ENCODE measurements at regions not wholly inside any gene's neighbourhood (a gene's known extent, or its start where the extent isn't known, plus 50 kb on each side); places are given as distances from the start of the nearest gene placed in this dataset.

GRCh38 chr2:66821168-66821567 is 386.2 kb downstream of the MEIS1 start:
- in situ Hi-C loops (cut with HindIII; ENCODE audit: low pct_ligation_motif_present, low sequenced_read_pairs) = no loop called here
- TF ChIP-seq CTCF (IDR thresholded peaks at IDR 0.05; ENCODE audit: low read depth, low read length, missing control alignments) = no peak
- no peaks in the 10 kb centered on the region for H3K27me3 ChIP-seq (replicated peaks)
- no peak overlapping the region for H3K27ac ChIP-seq
- no peak overlapping the region for H3K4me3 ChIP-seq (ENCODE audit: low read depth, low read length)
- H3K36me3 ChIP-seq (replicated peaks) = no peaks in the 10 kb centered on the region
- no peak for DNase-seq

GRCh38 chr2:66822186-66822585 is 387.3 kb downstream of the MEIS1 start:
- in situ Hi-C loops (cut with HindIII; ENCODE audit: low pct_ligation_motif_present, low sequenced_read_pairs) = no loop called here
- DNase-seq = no peak
- H3K4me3 ChIP-seq (ENCODE audit: low read depth, low read length) = no peak overlapping the region
- no peak overlapping the region for H3K27ac ChIP-seq
- TF ChIP-seq CTCF (IDR thresholded peaks at IDR 0.05; ENCODE audit: low read depth, low read length, missing control alignments) = no peak
- H3K27me3 ChIP-seq (replicated peaks) = no peaks in the 10 kb centered on the region
- no peaks in the 10 kb centered on the region for H3K36me3 ChIP-seq (replicated peaks)

- in situ Hi-C loops (cut with HindIII; ENCODE audit: low pct_ligation_motif_present, low sequenced_read_pairs) = no loop called here
These were observed 390.0 kb downstream of the MEIS1 start for GRCh38 chr2:66824926-66825325.

GRCh38 chr2:66827851-66828250 is 392.9 kb downstream of the MEIS1 start:
- H3K27me3 ChIP-seq (replicated peaks) = no peaks in the 10 kb centered on the region
- in situ Hi-C loops (cut with HindIII; ENCODE audit: low pct_ligation_motif_present, low sequenced_read_pairs) = no loop called here
- no peak for TF ChIP-seq CTCF (IDR thresholded peaks at IDR 0.05; ENCODE audit: low read depth, low read length, missing control alignments)
- no peak overlapping the region for H3K27ac ChIP-seq
- DNase-seq = no peak
- H3K4me3 ChIP-seq (ENCODE audit: low read depth, low read length) = no peak overlapping the region
- no peaks in the 10 kb centered on the region for H3K36me3 ChIP-seq (replicated peaks)

More at GRCh38 chr2:66824926-66825325, 390.0 kb downstream of the MEIS1 start:
- no peak overlapping the region for H3K27ac ChIP-seq
- TF ChIP-seq CTCF (IDR thresholded peaks at IDR 0.05; ENCODE audit: low read depth, low read length, missing control alignments) = no peak
- no peaks in the 10 kb centered on the region for H3K36me3 ChIP-seq (replicated peaks)
- H3K4me3 ChIP-seq (ENCODE audit: low read depth, low read length) = no peak overlapping the region
- no peak for DNase-seq
- H3K27me3 ChIP-seq (replicated peaks) = no peaks in the 10 kb centered on the region

- no peak overlapping the region for H3K4me3 ChIP-seq (ENCODE audit: low read depth, low read length)
- DNase-seq = no peak
- no peak for TF ChIP-seq CTCF (IDR thresholded peaks at IDR 0.05; ENCODE audit: low read depth, low read length, missing control alignments)
- in situ Hi-C loops (cut with HindIII; ENCODE audit: low pct_ligation_motif_present, low sequenced_read_pairs) = no loop called here
- H3K27me3 ChIP-seq (replicated peaks) = no peaks in the 10 kb centered on the region
- no peaks in the 10 kb centered on the region for H3K36me3 ChIP-seq (replicated peaks)
- no peak overlapping the region for H3K27ac ChIP-seq
These were observed 394.0 kb downstream of the MEIS1 start for GRCh38 chr2:66828876-66829275.

- Histone ChIP-seq H3K4me3 (ENCODE audit: low read depth, low read length) (no peak overlapping the region), H3K36me3 (replicated peaks) (no peaks in the 10 kb centered on the region), H3K27me3 (replicated peaks) (no peaks in the 10 kb centered on the region), H3K27ac (no peak overlapping the region)
- in situ Hi-C loops (cut with HindIII; ENCODE audit: low pct_ligation_motif_present, low sequenced_read_pairs) = no loop called here
- no peak for DNase-seq
- no peak for TF ChIP-seq CTCF (IDR thresholded peaks at IDR 0.05; ENCODE audit: low read depth, low read length, missing control alignments)
These were observed 396.0 kb downstream of the MEIS1 start for GRCh38 chr2:66830881-66831280.
